ENCODE measurements at regions not wholly inside any gene's neighbourhood (a gene's known extent, or its start where the extent isn't known, plus 50 kb on each side); places are given as distances from the start of the nearest gene placed in this dataset.
"Not testable (repeated sequence)": the region's sequence is repeated elsewhere in the genome, so short reads cannot be mapped to it uniquely, and the experiment has no call there.

DNA sequence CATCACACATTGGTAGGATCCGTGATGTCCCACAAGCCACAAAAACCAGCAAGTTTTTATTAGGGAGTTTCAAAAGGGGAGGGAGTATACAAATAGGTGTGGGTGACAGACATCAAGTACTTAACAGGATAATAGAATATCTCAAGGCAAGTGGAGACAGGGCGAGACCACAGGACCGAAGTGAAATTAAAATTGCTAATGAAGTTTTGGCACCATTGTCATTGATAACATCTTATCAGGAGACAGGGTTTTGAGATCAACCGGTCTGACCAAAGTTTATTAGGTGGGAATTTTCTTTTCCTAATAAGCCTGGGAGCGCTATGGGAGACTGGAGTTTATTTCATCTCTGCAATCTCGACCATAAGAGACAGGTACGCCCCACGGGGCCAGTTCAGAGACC, 178.5 kb downstream of the OTOP1 start:
- TF ChIP-seq, protein P1, sequence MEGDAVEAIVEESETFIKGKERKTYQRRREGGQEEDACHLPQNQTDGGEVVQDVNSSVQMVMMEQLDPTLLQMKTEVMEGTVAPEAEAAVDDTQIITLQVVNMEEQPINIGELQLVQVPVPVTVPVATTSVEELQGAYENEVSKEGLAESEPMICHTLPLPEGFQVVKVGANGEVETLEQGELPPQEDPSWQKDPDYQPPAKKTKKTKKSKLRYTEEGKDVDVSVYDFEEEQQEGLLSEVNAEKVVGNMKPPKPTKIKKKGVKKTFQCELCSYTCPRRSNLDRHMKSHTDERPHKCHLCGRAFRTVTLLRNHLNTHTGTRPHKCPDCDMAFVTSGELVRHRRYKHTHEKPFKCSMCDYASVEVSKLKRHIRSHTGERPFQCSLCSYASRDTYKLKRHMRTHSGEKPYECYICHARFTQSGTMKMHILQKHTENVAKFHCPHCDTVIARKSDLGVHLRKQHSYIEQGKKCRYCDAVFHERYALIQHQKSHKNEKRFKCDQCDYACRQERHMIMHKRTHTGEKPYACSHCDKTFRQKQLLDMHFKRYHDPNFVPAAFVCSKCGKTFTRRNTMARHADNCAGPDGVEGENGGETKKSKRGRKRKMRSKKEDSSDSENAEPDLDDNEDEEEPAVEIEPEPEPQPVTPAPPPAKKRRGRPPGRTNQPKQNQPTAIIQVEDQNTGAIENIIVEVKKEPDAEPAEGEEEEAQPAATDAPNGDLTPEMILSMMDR (IDR thresholded peaks at IDR 0.05), result not testable (repeated sequence)
- TF ChIP-seq POLR2A (IDR thresholded peaks at IDR 0.05), result not testable (repeated sequence)
